Transverse colon (tissue), 3 donors: ENCODE measurements at regions not wholly inside any gene's neighbourhood (a gene's known extent, or its start where the extent isn't known, plus 50 kb on each side); places are given as distances from the start of the nearest gene placed in this dataset.

Source experiments
- EP300 ChIP-seq: sonication (generic); formaldehyde crosslinking; IDR thresholded peaks from one replicate; pipeline ENCODE4 v1.6.1; 2017; ENCODE audit warnings: antibody characterized with exemption, low read depth
- POLR2A ChIP-seq: fragments of 450-650 bp; IDR thresholded peaks from one replicate; pipeline ENCODE4 v1.6.1; 2016; ENCODE audit warnings: antibody characterized with exemption, mild to moderate bottlenecking, moderate library complexity
- TF ChIP-seq, protein P1 (sequence below), 5 experiments: fragments of 200-600 bp in 3 of 5; fragments of 450-650 bp in 2 of 5; sonication (generic) in 3 of 5; IDR thresholded peaks; 1 replicate in 2 of 5; 2 replicates in 3 of 5; pipeline ENCODE4 v1.5.1; 2016 to 2017; ENCODE audit warnings: antibody characterized with exemption in 5 of 5, inconsistent platforms in 3 of 5, mild to moderate bottlenecking in 2 of 5, moderate library complexity in 1 of 5

DNA sequence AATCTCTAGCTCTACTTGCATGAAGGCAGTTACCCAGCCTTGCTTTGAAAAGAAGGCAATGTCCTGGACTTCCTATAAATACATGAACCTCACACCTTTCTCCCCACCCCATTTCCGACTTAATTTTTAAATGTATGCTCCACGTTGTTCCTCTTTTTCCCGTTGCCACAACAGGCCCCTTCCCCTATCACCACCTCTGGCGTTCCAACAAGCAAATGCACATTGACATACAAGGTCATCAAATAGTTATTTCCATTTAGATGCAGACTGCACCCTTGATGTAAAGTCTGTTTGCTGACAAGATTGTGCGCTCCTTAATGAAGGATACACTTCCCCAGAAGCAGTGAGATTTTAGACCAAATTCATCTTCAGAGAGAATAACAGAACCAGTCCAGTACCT is 260.7 kb upstream of the UMPS start:
- TF ChIP-seq, protein P1, sequence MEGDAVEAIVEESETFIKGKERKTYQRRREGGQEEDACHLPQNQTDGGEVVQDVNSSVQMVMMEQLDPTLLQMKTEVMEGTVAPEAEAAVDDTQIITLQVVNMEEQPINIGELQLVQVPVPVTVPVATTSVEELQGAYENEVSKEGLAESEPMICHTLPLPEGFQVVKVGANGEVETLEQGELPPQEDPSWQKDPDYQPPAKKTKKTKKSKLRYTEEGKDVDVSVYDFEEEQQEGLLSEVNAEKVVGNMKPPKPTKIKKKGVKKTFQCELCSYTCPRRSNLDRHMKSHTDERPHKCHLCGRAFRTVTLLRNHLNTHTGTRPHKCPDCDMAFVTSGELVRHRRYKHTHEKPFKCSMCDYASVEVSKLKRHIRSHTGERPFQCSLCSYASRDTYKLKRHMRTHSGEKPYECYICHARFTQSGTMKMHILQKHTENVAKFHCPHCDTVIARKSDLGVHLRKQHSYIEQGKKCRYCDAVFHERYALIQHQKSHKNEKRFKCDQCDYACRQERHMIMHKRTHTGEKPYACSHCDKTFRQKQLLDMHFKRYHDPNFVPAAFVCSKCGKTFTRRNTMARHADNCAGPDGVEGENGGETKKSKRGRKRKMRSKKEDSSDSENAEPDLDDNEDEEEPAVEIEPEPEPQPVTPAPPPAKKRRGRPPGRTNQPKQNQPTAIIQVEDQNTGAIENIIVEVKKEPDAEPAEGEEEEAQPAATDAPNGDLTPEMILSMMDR (IDR thresholded peaks at IDR 0.05), result no peak
- TF ChIP-seq EP300, result no peak
- no peak for TF ChIP-seq POLR2A
